Lung (tissue), 11 donors: ENCODE measurements at regions not wholly inside any gene's neighbourhood (a gene's known extent, or its start where the extent isn't known, plus 50 kb on each side); places are given as distances from the start of the nearest gene placed in this dataset.

Source experiments
- ATAC-seq: fragments of 200-7000 bp; cut with Tn5 transposase; one replicate; pipeline ENCODE4 v1.9.1; 2020; ENCODE audit warnings: moderate number of reproducible peaks; ENCODE audit not compliant: insufficient read depth, low FRiP score
- DNase-seq, 3 donors: peaks; one replicate each; pipeline ENCODE4 v3.0.0-alpha.2; 2013 to 2017
- H3K27ac ChIP-seq, 2 donors: one replicate each; pipeline ENCODE4 v1.5.1; 2013; ENCODE audit warnings: mild to moderate bottlenecking in 2 of 2, moderate library complexity in 2 of 2, control low read depth in 1 of 2, inconsistent platforms in 1 of 2, low read depth in 1 of 2, low read length in 1 of 2
- H3K27me3 ChIP-seq, 3 donors: one replicate each; pipeline ENCODE4 v1.5.1; 2013; ENCODE audit warnings: low read length in 2 of 3; ENCODE audit not compliant: control insufficient read depth in 3 of 3, insufficient read depth in 3 of 3
- H3K36me3 ChIP-seq, 4 donors: one replicate each; pipeline ENCODE4 v1.5.1; 2013; ENCODE audit warnings: low read length in 4 of 4, mild to moderate bottlenecking in 1 of 4, moderate library complexity in 1 of 4; ENCODE audit not compliant: control insufficient read depth in 4 of 4, insufficient read depth in 4 of 4
- H3K4me1 ChIP-seq, 5 donors: one replicate each; pipeline ENCODE4 v1.5.1; 2013; ENCODE audit warnings: low read length in 5 of 5, mild to moderate bottlenecking in 2 of 5, moderate library complexity in 1 of 5; ENCODE audit not compliant: control insufficient read depth in 5 of 5, insufficient read depth in 5 of 5
- H3K4me3 ChIP-seq: one replicate; pipeline ENCODE4 v1.5.1; 2013; ENCODE audit warnings: mild to moderate bottlenecking, control low read depth, moderate library complexity
- H3K9ac ChIP-seq, 2 donors: one replicate each; pipeline ENCODE4 v1.5.1; 2013; ENCODE audit warnings: low read length in 2 of 2, control low read depth in 1 of 2; ENCODE audit not compliant: insufficient read depth in 1 of 2
- H3K9me3 ChIP-seq, 4 donors: one replicate each; pipeline ENCODE4 v1.5.1; 2013; ENCODE audit warnings: low read length in 3 of 4, mild to moderate bottlenecking in 1 of 4, moderate library complexity in 1 of 4; ENCODE audit not compliant: control insufficient read depth in 4 of 4, insufficient read depth in 3 of 4
- WGBS, 2 donors: extraction: QIAGEN DNeasy Blood & Tissue Kit; methylation state at CpG; one replicate each; pipeline ENCODE4 v1.1.7; 2013; 5-methylcytosine and 5-hydroxymethylcytosine counted together
- TF ChIP-seq, protein P1 (sequence below): IDR thresholded peaks from 2 replicates; pipeline ENCODE4 v1.5.1; 2012; ENCODE audit warnings: mild to moderate bottlenecking; ENCODE audit errors: control extremely low read depth, extremely low read depth
- donor health status: control.
- donor health status: control.
- donor health status: Bipolar disorder and iron deficiency.
- donor health status: healthy.
- donor health status: DM: yes; HTN: yes; CAD: no.

DNA sequence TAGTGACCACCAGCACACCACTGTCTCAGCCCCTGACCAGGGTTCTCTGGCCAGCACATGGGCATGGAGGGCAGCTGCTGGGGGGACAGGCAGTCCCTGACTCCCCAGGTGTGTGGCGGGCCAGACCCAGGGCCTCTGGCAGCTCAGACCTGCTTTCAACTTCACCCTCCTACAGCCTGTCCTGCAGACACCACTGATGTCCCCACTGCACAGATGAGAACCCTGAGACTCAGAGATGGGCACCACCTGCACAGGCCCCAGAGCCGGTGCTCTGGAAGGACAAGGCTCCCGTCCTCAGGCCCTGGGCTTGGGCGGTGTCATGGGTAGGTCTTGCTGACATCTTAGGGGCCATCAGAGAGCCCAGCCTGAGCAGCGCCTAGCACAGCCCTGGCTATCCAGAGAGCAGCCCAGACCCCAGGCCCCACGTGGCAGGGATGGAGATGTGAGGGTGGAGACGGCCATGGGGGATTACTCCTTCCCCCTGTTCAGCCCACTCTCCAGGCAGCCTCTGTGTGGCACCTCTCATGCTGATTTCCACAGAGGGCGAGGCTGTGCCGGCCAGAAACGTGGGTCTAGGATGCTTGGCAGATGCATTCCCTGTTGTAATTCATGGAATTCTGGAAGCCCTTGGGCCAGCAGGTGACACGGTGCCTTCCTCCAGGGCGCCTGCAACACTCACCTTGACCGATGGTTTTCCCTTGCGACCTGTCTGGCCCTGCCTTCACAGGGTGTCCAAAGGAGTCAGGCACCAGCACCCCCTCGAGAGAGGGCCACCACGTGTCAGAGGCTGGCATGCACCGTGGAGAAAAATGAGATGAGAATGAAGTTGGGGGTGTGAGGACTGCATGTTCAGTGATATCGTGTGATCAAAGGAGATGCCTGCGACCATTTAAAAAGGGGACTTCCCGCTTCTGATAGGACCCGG lies 61.2 kb upstream of the GLI2 start:
- H3K9ac ChIP-seq = no peak overlapping the region
- TF ChIP-seq, protein P1, sequence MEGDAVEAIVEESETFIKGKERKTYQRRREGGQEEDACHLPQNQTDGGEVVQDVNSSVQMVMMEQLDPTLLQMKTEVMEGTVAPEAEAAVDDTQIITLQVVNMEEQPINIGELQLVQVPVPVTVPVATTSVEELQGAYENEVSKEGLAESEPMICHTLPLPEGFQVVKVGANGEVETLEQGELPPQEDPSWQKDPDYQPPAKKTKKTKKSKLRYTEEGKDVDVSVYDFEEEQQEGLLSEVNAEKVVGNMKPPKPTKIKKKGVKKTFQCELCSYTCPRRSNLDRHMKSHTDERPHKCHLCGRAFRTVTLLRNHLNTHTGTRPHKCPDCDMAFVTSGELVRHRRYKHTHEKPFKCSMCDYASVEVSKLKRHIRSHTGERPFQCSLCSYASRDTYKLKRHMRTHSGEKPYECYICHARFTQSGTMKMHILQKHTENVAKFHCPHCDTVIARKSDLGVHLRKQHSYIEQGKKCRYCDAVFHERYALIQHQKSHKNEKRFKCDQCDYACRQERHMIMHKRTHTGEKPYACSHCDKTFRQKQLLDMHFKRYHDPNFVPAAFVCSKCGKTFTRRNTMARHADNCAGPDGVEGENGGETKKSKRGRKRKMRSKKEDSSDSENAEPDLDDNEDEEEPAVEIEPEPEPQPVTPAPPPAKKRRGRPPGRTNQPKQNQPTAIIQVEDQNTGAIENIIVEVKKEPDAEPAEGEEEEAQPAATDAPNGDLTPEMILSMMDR = no peak
- no peaks in the 10 kb centered on the region for H3K36me3 ChIP-seq
- ATAC-seq = no peak
- H3K4me3 ChIP-seq = no peak overlapping the region
- DNase-seq = no peak
- no peak overlapping the region for H3K27ac ChIP-seq
- H3K4me1 ChIP-seq = peaks cover 3 to 12% (median 6%) of the 10 kb centered on the region in 5 donors
- 87 to 89% methylated on average over 21 of the region's 21 CpGs for WGBS, 2 donors
- H3K9me3 ChIP-seq = peaks cover 0 to 2% (median 0%) of the 10 kb centered on the region in 4 donors
- H3K27me3 ChIP-seq = peaks cover 1 to 10% (median 8%) of the 10 kb centered on the region in 3 donors

- no peaks in the 10 kb centered on the region for H3K36me3 ChIP-seq
- peaks cover 4 to 14% (median 8%) of the 10 kb centered on the region in 3 donors for H3K27me3 ChIP-seq
- DNase-seq (peak; percentile 51 to 62 (median 59)), ATAC-seq (peak; percentile 64)
- no peak overlapping the region for H3K4me3 ChIP-seq
- H3K4me1 ChIP-seq = peaks cover 0 to 12% (median 6%) of the 10 kb centered on the region in 5 donors
- no peak overlapping the region for H3K27ac ChIP-seq
- H3K9ac ChIP-seq = no peak overlapping the region
- WGBS, 2 donors = 38 to 44% methylated on average over 26 of the region's 26 CpGs
- peaks cover 0 to 2% (median 0%) of the 10 kb centered on the region in 4 donors for H3K9me3 ChIP-seq
- TF ChIP-seq, protein P1 = peak; percentile 25
These were observed 60.1 kb upstream of the GLI2 start for GRCh38 chr2:120675460-120676130.

DNA sequence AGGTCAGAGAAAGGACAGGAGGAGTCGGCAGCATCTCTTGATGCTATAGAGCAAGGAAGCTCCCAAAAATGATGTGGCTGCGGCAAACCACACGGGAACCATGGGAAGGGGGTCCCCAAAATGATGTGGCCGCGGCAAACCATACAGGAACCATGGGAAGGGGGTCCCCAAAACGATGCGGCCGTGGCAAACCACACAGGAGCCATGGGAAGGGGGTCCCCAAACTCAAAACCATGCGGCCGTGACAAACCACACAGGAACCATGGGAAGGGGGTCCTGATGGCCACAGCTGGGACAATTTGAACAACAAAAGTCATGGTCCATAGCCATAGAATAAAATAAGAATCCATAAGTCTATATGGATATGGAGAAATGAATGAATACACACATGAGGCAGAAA lies 58.4 kb upstream of the GLI2 start:
- Histone ChIP-seq H3K27me3 (peaks cover 4 to 18% (median 8%) of the 10 kb centered on the region in 3 donors), H3K4me3 (no peak overlapping the region), H3K27ac (no peak overlapping the region), H3K4me1 (peaks cover 0 to 12% (median 6%) of the 10 kb centered on the region in 5 donors), H3K9me3 (peaks cover 0 to 2% (median 0%) of the 10 kb centered on the region in 4 donors), H3K9ac (no peak overlapping the region), H3K36me3 (no peaks in the 10 kb centered on the region)
- no peak for DNase-seq
- ATAC-seq = no peak
- 88 to 89% methylated on average over 10 of the region's 10 CpGs for WGBS, 2 donors
- TF ChIP-seq, protein P1 = no peak
